B cell (primary cell): ENCODE measurements at regions not wholly inside any gene's neighbourhood (a gene's known extent, or its start where the extent isn't known, plus 50 kb on each side); places are given as distances from the start of the nearest gene placed in this dataset.

Experiments used
- ATAC-seq: fragments of 200-7000 bp; cut with Tn5 transposase; one replicate; pipeline ENCODE4 v1.10.0; 2021; ENCODE audit warnings: low read depth, mild to moderate bottlenecking, moderate number of reproducible peaks, moderate library complexity
- CTCF ChIA-PET: fragments of 350-600 bp; sonication (Branson Sonifier 250); formaldehyde crosslinking; loops from one replicate; lab custom pipeline; 2021; ENCODE audit warnings: antibody characterized with exemption, inconsistent platforms; lab: Charles Lee
- POLR2A ChIA-PET: fragments of 350-600 bp; sonication (Branson Sonifier 250); formaldehyde crosslinking; loops from one replicate; lab custom pipeline; 2021; ENCODE audit warnings: antibody characterized with exemption; lab: Charles Lee
- DNase-seq: peaks from one replicate; pipeline ENCODE4 v3.0.0; 2013
- H2AFZ ChIP-seq: 2 replicates; pipeline ENCODE4 v1.6.1; 2012; ENCODE audit warnings: mild to moderate bottlenecking, low read depth, low read length; ENCODE audit not compliant: insufficient read depth, poor library complexity, severe bottlenecking
- H3K27ac ChIP-seq, 2 donors: 1 replicate in 1 of 2; 2 replicates in 1 of 2; pipeline ENCODE4 v1.5.1; 2012 to 2013; ENCODE audit warnings: low read length in 2 of 2, mild to moderate bottlenecking in 2 of 2, moderate library complexity in 1 of 2
- H3K27me3 ChIP-seq, 4 experiments: fragments of 200-600 bp in 1 of 4; sonication (generic) in 1 of 4; replicated peaks in 1 of 4; 1 replicate in 2 of 4; 2 replicates in 2 of 4; pipeline versions ENCODE4 v1.6.1 to v1.7.0; 2013 to 2016; ENCODE audit warnings: low read length in 3 of 4, mild to moderate bottlenecking in 2 of 4, mixed read lengths in 1 of 4, moderate library complexity in 1 of 4; ENCODE audit not compliant: insufficient read depth in 4 of 4, control insufficient read depth in 3 of 4; ENCODE audit errors: control extremely low read depth in 1 of 4
- H3K36me3 ChIP-seq, 2 experiments: replicated peaks in 1 of 2; 1 replicate in 1 of 2; 2 replicates in 1 of 2; pipeline versions ENCODE4 v1.6.1 to v1.7.1; 2013; ENCODE audit warnings: low read length in 1 of 2; ENCODE audit not compliant: insufficient read depth in 2 of 2, control insufficient read depth in 1 of 2; ENCODE audit errors: control extremely low read depth in 1 of 2, extremely low read depth in 1 of 2
- H3K4me1 ChIP-seq, 2 donors: fragments of 200-600 bp in 1 of 2; sonication (generic) in 1 of 2; 1 replicate in 1 of 2; 2 replicates in 1 of 2; pipeline versions ENCODE4 v1.5.1 to v1.6.1; 2013 to 2017; ENCODE audit warnings: low read length in 2 of 2; ENCODE audit not compliant: control insufficient read depth in 2 of 2, insufficient read depth in 2 of 2
- H3K4me2 ChIP-seq: replicated peaks from 2 replicates; pipeline ENCODE3; 2012; ENCODE audit warnings: mild to moderate bottlenecking, low read depth, low read length; ENCODE audit not compliant: poor library complexity, severe bottlenecking
- H3K4me3 ChIP-seq, 5 experiments: fragments of 200-600 bp in 1 of 5; sonication (generic) in 1 of 5; 1 replicate in 3 of 5; 2 replicates in 2 of 5; pipeline versions ENCODE4 v1.5.1 to v1.7.0; 2011 to 2016; ENCODE audit warnings: low read length in 4 of 5, mild to moderate bottlenecking in 4 of 5, low read depth in 2 of 5, control low read depth in 1 of 5, moderate library complexity in 1 of 5; ENCODE audit not compliant: insufficient read depth in 1 of 5; ENCODE audit errors: control extremely low read depth in 1 of 5, extremely low read depth in 1 of 5
- H3K79me2 ChIP-seq: fragments of 200-600 bp; sonication (generic); one replicate; pipeline ENCODE4 v1.6.0; 2016; ENCODE audit warnings: low read length; ENCODE audit not compliant: control insufficient read depth, insufficient read depth
- H3K9ac ChIP-seq: fragments of 200-600 bp; sonication (generic); 2 replicates; pipeline ENCODE4 v1.6.1; 2017; ENCODE audit warnings: mild to moderate bottlenecking, low read length, moderate library complexity
- H3K9me3 ChIP-seq, 3 donors: one replicate each; pipeline versions ENCODE4 v1.6.1 to v1.7.1; 2013; ENCODE audit warnings: low read length in 2 of 3; ENCODE audit not compliant: control insufficient read depth in 2 of 3, insufficient read depth in 1 of 3; ENCODE audit errors: control extremely low read depth in 1 of 3
- H4K20me1 ChIP-seq: 2 replicates; pipeline ENCODE4 v1.6.0; 2012; ENCODE audit warnings: mild to moderate bottlenecking, low read length; ENCODE audit not compliant: insufficient read depth, control insufficient read depth, poor library complexity, severe bottlenecking
- H3K27ac Mint-ChIP-seq: one replicate; pipeline ENCODE4 v1.8.0; 2021; ENCODE audit warnings: mixed read lengths
- H3K27me3 Mint-ChIP-seq: one replicate; pipeline ENCODE4 v1.8.0; 2021; ENCODE audit warnings: mixed read lengths
- H3K4me1 Mint-ChIP-seq: one replicate; pipeline ENCODE4 v1.8.0; 2021; ENCODE audit warnings: mixed read lengths
- H3K4me3 Mint-ChIP-seq: one replicate; pipeline ENCODE4 v1.8.0; 2021; ENCODE audit warnings: mixed read lengths
- H3K9me3 Mint-ChIP-seq: one replicate; pipeline ENCODE4 v1.8.0; 2022; ENCODE audit warnings: mixed read lengths; ENCODE audit not compliant: insufficient read depth
- CTCF ChIP-seq: fragments of 200-600 bp; IDR thresholded peaks from one replicate; pipeline ENCODE4 v1.8.0; 2022; ENCODE audit warnings: antibody characterized with exemption, mild to moderate bottlenecking
- EZH2 ChIP-seq: IDR thresholded peaks from 2 replicates; pipeline ENCODE4 v1.6.1; 2012; ENCODE audit warnings: borderline replicate concordance, low read depth, mild to moderate bottlenecking, moderate library complexity, low read length; ENCODE audit not compliant: insufficient read depth, poor library complexity, severe bottlenecking
- WGBS: methylation state at CpG from one replicate; pipeline ENCODE4 v1.1.5; 2013; ENCODE audit warnings: missing lambda C conversion rate; ENCODE audit not compliant: insufficient coverage; 5-methylcytosine and 5-hydroxymethylcytosine counted together
- intact Hi-C: fragments of 100-400 bp; cut with micrococcal nuclease; formaldehyde crosslinking; loops from one replicate; pipeline ENCODE4 v1.10.0; 2022

GRCh38 chr6:37559501-37559900, 59.8 kb upstream of the CCDC167 start:
- no peaks in the 10 kb centered on the region for H3K36me3 ChIP-seq
- no peak overlapping the region for H3K9ac ChIP-seq
- H3K9me3 ChIP-seq, result peaks cover 0 to 6% (median 0%) of the 10 kb centered on the region in 3 donors
- Mint-ChIP-seq H3K27me3 (no peaks in the 10 kb centered on the region), H3K4me1 (peaks cover 100% of the 10 kb centered on the region), H3K4me3 (peak overlapping the region; percentile 2), H3K27ac (peak overlapping the region; percentile 57), H3K9me3 (no peaks in the 10 kb centered on the region)
- DNase-seq (no peak), ATAC-seq (no peak)
- peaks cover 99 to 100% of the 10 kb centered on the region in 2 donors for H3K4me1 ChIP-seq
- no peaks in the 10 kb centered on the region for H3K79me2 ChIP-seq
- 51% methylated on average over 4 of the region's 4 CpGs for WGBS
- intact Hi-C loops, result no loop called here
- H2AFZ ChIP-seq, result peak overlapping the region; percentile 25
- H3K27me3 ChIP-seq, result no peaks in the 10 kb centered on the region
- TF ChIP-seq EZH2, result no peak
- H3K27ac ChIP-seq, result peak overlapping the region; percentile 37 to 94
- CTCF ChIA-PET, result interaction anchor here (1.1 to 2.6 kb wide), 5 partner anchors 13 to 133 kb away, joined by 4 to 10 read pairs (median 5); no protein-coding TSS in a partner anchor
- H3K4me2 ChIP-seq, result peak overlapping the region; percentile 32
- no peaks in the 10 kb centered on the region for H4K20me1 ChIP-seq
- no peak overlapping the region for H3K4me3 ChIP-seq
- POLR2A ChIA-PET, result interaction anchor here (0.6 kb wide), 1 partner anchor 15 kb away, joined by 16 read pairs; no protein-coding TSS in a partner anchor

GRCh38 chr6:37559050-37559449, 59.4 kb upstream of the CCDC167 start:
- Histone ChIP-seq H4K20me1 (no peaks in the 10 kb centered on the region), H3K79me2 (no peaks in the 10 kb centered on the region), H2AFZ (no peak overlapping the region), H3K9ac (no peak overlapping the region), H3K36me3 (no peaks in the 10 kb centered on the region), H3K27ac (no peak overlapping the region), H3K4me2 (peak overlapping the region; percentile 32), H3K4me3 (no peak overlapping the region), H3K9me3 (peaks cover 0 to 6% (median 0%) of the 10 kb centered on the region in 3 donors), H3K27me3 (no peaks in the 10 kb centered on the region), H3K4me1 (peaks cover 100% of the 10 kb centered on the region in 2 donors)
- H3K27me3 Mint-ChIP-seq, result no peaks in the 10 kb centered on the region
- intact Hi-C loops, result no loop called here
- TF ChIP-seq CTCF (no peak), EZH2 (no peak)
- no peaks in the 10 kb centered on the region for H3K9me3 Mint-ChIP-seq
- H3K4me1 Mint-ChIP-seq, result peaks cover 100% of the 10 kb centered on the region
- POLR2A ChIA-PET, result no interaction called here
- ATAC-seq, result no peak
- CTCF ChIA-PET, result interaction anchor here (0.6 to 2.6 kb wide), 6 partner anchors 12 to 247 kb away, joined by 4 to 10 read pairs (median 6); no protein-coding TSS in a partner anchor
- peak overlapping the region; percentile 57 for H3K27ac Mint-ChIP-seq
- WGBS, result 67% methylated on average over 2 of the region's 6 CpGs
- peak overlapping the region; percentile 2 for H3K4me3 Mint-ChIP-seq
- no peak for DNase-seq
